ENCODE measurements at regions not wholly inside any gene's neighbourhood (a gene's known extent, or its start where the extent isn't known, plus 50 kb on each side); places are given as distances from the start of the nearest gene placed in this dataset.

GRCh38 chr6:56375806-56376205 is 128.4 kb upstream of the COL21A1 start:
- no peak for DNase-seq

- DNase-seq: peak; percentile 41
Measured at GRCh38 chr6:56374841-56375369, 127.5 kb upstream of the COL21A1 start.

GRCh38 chr6:56372406-56372995 is 125.1 kb upstream of the COL21A1 start:
- DNase-seq: no peak

DNA sequence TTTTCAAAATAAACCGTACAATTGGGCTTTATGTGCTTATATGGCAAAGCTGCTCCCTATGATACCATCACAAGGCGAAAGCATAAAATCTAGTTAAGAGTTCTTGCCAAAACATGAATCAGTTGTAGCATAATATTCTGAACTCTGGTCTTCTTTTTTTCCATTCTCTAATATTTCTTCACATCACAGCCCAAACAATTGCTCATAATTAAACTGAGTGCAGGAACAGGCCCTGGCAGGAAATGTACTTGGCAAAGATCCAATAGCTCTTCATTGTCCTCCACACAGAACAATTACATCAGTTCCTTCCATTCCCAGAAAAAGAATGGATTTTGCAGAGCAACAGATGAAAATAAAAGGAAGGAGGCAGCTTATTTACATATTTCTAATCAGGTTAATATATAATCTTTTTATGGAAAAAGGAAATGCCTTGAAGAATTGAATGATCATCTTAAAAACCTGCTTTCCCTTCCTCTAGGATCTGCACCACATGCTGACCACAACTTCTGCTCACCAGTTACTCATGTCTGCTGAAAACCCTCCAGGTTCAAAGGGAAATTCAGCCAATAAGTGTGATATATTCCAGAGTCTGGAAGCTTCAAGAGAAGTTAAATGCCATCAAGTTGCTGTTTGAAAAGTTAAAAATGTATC is 123.3 kb upstream of the COL21A1 start:
- peak; percentile 86 for DNase-seq

- DNase-seq: peak; percentile 73
Measured at GRCh38 chr6:56370127-56370540, 122.8 kb upstream of the COL21A1 start.

DNA sequence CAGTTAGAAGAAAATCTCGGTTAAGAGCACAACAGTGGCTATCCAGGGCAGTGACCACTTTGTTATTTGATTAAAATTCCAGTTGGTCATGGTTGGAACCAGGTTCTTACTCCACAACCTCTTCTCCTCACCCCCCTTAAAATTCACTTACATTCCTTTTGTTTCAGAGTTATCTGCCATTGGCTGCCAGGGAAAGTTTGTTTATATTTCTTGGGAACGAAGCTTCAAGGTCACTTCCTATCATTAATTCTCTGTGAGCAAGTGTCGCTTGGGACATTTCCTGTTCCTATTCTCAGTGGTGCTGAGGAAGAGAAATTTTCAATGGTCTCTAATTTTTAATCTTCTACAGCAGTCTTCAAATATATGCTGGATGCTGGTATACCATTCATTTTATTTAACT is 121.1 kb upstream of the COL21A1 start:
- DNase-seq: peak; percentile 42

DNA sequence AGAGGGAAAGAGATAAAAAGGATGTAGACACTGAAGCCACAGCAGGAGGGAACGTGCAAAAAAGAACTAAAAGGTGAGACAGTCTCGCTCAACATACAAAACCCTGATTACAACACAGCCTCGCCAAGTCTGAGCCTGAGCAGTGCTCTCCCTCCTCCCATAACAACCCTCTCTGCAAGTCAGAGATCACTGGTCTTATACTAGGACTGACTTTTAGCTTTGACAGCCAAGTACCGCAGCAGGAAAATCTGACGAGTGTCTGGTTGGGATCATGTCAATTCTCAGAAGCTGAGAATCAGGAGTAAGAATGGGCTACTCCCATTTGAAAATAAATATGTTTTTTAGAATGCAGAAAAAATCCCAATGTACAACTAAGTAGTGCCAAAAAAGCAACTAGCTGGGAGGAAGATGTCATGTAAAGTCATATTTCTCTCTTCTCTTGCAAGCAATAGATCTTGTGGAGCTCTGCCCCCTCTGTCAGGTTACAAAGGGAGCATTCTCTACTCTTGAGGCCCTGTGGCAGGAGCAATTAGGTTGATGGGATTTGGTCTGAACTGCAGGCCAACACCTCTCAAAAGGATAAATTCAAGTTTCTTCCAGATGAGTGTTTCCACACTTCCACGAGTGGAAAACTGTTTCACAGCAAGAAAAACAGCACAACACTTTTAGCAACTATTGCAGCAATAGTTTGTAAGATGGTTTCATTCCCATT is 118.9 kb upstream of the COL21A1 start:
- DNase-seq: no peak

- peak; percentile 67 for DNase-seq
Measured at GRCh38 chr6:56364827-56365339, 117.5 kb upstream of the COL21A1 start.

DNA sequence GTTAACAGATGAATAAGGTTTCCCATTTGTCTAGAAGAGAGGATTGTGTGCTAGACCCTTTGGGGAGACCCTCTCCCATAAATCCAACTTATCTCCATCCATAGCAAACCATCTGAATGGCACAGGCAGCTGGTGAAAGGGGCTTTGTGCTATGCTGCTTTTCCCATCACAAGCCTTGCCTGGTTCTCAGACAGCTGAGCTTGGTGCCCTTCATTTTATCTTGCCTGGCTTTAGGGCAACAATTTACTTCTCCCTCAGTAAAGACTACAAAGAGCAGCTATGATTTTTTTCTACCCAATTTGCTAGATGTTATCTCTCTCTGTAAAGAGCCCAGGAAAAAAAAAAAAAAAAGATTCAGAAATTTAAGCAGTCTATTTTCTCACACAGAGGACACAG is 117.0 kb upstream of the COL21A1 start:
- DNase-seq: no peak

- DNase-seq: no peak
Measured at GRCh38 chr6:56363796-56364430, 116.5 kb upstream of the COL21A1 start.

DNA sequence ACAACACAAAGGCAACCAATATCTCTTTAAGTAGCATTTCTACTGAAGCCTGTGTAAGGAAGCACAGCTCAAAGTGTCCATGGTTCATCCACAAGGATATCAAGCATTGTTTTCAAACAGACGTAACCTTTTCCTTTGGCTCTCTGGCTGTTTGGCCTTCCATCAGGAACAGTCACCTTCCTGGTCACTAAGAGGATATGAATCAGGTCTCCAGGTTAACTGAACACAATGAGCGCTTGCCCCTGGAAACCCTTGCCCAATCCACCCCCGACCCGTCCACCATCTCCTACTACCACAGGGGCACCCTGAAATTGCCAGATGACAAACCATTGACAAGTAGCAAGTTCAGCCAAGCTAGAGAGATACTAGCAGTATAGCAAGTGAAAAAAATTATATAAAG is 114.4 kb upstream of the COL21A1 start:
- DNase-seq: no peak

GRCh38 chr6:56359201-56359899 is 112.0 kb upstream of the COL21A1 start:
- DNase-seq: peak; percentile 76

GRCh38 chr6:56357616-56358373 is 110.4 kb upstream of the COL21A1 start:
- DNase-seq: peak; percentile 48

- peak; percentile 72 for DNase-seq
Measured at GRCh38 chr6:56356426-56356825, 109.0 kb upstream of the COL21A1 start.

DNA sequence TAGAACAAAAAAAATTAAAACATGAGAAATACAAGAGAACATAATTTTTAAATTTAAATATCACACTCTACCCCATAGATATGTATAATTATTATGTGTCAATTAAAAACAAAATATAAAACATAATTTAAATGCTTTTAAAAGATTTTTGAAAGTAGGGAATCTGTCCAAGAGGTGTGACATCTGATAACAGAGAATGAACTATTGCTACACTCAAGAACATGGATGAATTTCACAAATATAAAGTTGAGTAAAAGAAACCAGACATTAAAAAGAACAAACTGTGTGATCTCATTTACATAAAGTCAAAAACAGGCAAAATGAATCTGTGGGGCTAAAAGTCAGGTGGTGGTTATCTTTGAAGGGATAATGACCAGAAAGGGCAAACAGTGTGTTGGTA is 106.5 kb upstream of the COL21A1 start:
- no peak for DNase-seq

DNA sequence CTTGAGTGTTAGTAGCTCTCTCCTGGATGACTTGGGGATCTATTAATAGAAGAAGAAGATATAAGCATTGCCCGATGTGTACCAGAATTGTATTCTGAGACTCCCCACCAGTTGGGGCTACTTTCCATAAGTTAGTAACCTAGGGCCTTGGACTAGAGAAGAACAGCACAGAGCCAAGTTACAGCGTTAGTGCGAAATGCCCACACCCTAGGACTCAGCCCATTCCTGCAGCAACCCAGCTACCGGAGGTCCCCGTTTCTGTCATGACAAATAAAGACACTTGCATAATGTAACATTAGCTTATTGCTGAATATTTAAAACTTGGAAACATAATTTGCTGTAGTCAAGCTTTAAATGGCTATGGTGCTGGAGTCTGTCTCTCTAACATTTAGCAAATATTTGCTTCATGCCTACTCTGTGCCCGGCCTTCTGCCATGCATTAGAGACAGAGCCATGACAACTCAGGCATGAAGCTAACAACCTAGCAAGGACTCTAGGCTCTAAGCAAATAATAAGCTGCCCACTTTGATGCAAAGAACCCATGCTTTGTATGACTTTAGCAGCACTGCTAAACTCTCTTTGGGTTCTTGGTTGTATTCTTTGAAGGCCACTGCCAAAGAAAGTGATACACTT is 103.4 kb upstream of the COL21A1 start:
- DNase-seq: no peak

GRCh38 chr6:56349194-56349593 is 101.8 kb upstream of the COL21A1 start:
- DNase-seq: peak; percentile 71

GRCh38 chr6:56348578-56348977 is 101.2 kb upstream of the COL21A1 start:
- peak; percentile 30 for DNase-seq

DNA sequence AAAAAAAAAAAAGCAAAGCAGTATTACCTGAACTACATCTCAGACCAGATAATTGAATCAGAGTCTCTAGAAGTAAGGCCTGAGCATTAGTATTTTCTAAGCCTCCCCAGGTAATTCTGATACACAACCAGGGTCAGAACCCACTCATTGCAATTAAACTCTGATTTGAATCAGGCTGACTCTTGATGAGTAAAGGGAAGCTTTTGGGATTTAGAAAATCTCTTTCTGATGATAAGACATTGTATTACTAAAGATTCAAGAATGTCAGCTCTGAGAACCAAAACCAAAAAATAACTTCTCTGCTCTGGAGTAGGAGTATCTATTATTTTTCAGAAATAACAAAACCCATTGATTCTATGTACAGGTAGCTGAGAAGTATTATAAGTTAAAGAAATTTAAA is 100.1 kb upstream of the COL21A1 start:
- DNase-seq: peak; percentile 56

DNA sequence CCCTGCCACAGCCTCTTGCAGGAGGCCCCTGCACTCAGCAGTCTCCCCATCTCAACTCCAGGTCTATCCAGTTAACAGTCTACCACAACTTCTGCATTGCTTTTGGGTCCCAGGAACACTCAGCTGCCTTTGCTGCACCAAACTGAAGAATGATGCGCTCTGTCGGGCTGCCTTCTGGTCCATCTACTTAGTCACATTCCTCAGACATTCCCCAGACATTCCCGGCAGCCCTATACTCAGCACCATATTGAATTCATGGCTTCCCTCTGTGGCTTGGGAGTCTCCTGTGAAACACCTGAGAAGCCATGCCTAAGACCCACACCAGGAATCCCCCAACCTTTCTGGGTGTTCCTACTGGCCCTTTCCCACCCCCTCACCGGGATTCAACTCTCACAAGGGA is 99.6 kb upstream of the COL21A1 start:
- peak; percentile 52 for DNase-seq

DNA sequence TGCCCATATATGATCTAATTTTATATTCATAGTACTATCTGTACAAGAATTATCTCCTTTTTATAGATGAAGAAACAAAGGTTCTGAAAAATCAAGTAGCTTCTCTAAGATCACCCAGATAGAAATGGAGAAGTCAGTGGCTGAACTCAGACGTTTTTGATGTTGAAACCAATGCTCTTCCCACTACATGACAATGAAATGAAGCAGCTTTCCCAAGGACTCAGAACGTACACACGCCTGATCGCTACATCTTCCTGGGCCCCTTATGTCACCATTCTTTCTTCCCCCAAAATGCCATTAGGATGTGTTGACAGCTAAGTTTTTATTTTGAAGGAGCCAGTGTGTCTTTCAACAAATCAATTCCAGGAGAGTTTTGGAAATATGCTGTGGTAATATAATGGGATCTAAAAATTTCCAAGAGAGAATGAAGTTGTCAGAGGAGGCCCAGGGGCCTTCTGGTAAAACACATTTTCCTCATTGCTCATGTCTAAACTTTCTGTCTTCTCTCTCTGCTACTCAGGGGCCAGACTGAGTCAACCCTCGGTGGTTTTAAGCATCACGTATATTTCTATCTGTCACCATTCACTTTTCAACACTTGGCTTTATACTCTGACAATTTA is 98.1 kb upstream of the COL21A1 start:
- no peak for DNase-seq
